HepG2 (cell line): ENCODE measurements at regions not wholly inside any gene's neighbourhood (a gene's known extent, or its start where the extent isn't known, plus 50 kb on each side); places are given as distances from the start of the nearest gene placed in this dataset.

Experiments used
- ARID5B ChIP-seq: IDR thresholded peaks from 2 replicates; pipeline ENCODE4 v1.4.0; 2020; ENCODE audit warnings: mild to moderate bottlenecking, missing genetic modification reagents
- ELF1 ChIP-seq: sonication (generic); formaldehyde crosslinking; IDR thresholded peaks from 2 replicates; pipeline ENCODE4 v1.4.0; 2020; ENCODE audit warnings: missing genetic modification reagents
- FOXA3 ChIP-seq: IDR thresholded peaks from 2 replicates; pipeline ENCODE4 v1.6.1; 2016; ENCODE audit warnings: missing genetic modification reagents, missing compliant biosample characterization
- FUBP1 ChIP-seq: sonication (generic); formaldehyde crosslinking; IDR thresholded peaks from 2 replicates; pipeline ENCODE4 v1.5.1; 2020; ENCODE audit warnings: missing genetic modification reagents, mild to moderate bottlenecking, borderline replicate concordance
- GABPA ChIP-seq, 2 experiments: IDR thresholded peaks; 2 replicates each; pipeline ENCODE4 v1.6.1; 2011 to 2016; ENCODE audit warnings: low read depth in 2 of 2, low read length in 1 of 2, missing biosample characterization in 1 of 2, missing genetic modification characterization in 1 of 2
- JUND ChIP-seq: sonication (generic); formaldehyde crosslinking; IDR thresholded peaks from 2 replicates; pipeline ENCODE4 v1.8.0; 2022; ENCODE audit warnings: mild to moderate bottlenecking, missing genetic modification reagents
- NR2F2 ChIP-seq: IDR thresholded peaks from 2 replicates; pipeline ENCODE4 v1.6.1; 2012; ENCODE audit warnings: low read depth, inconsistent platforms, borderline replicate concordance
- PLSCR1 ChIP-seq: sonication (generic); formaldehyde crosslinking; IDR thresholded peaks from 2 replicates; pipeline ENCODE4 v1.5.0; 2020; ENCODE audit warnings: missing genetic modification reagents, mild to moderate bottlenecking, borderline replicate concordance
- TAF15 ChIP-seq: fragments of 200-400 bp; formaldehyde crosslinking; IDR thresholded peaks from one replicate; pipeline ENCODE4 v1.6.1; 2018; ENCODE audit warnings: mild to moderate bottlenecking, low read depth, low read length; ENCODE audit not compliant: poor library complexity, severe bottlenecking
- TBX3 ChIP-seq: fragments of 450-650 bp; IDR thresholded peaks from 2 replicates; pipeline ENCODE4 v1.6.1; 2017; ENCODE audit warnings: antibody characterized with exemption, mild to moderate bottlenecking, inconsistent platforms, borderline replicate concordance
- YEATS2 ChIP-seq: sonication (generic); formaldehyde crosslinking; IDR thresholded peaks from 2 replicates; pipeline ENCODE4 v1.4.0; 2020; ENCODE audit warnings: missing genetic modification reagents, borderline replicate concordance
- ZMAT5 ChIP-seq: sonication (generic); formaldehyde crosslinking; IDR thresholded peaks from 2 replicates; pipeline ENCODE4 v1.5.0; 2020; ENCODE audit warnings: mild to moderate bottlenecking, low read depth, missing genetic modification reagents, borderline replicate concordance
- ZNF329 ChIP-seq: sonication (generic); formaldehyde crosslinking; IDR thresholded peaks from 2 replicates; pipeline ENCODE4 v1.9.0; 2021; ENCODE audit warnings: low read depth, mild to moderate bottlenecking, missing genetic modification reagents
- ZNF503 ChIP-seq: sonication (generic); formaldehyde crosslinking; IDR thresholded peaks from 2 replicates; pipeline ENCODE4 v1.4.0; 2020; ENCODE audit warnings: missing genetic modification reagents
- ZNF510 ChIP-seq: sonication (generic); formaldehyde crosslinking; IDR thresholded peaks from 2 replicates; pipeline ENCODE4 v1.4.0; 2020; ENCODE audit warnings: low read depth, mild to moderate bottlenecking, missing genetic modification reagents

GRCh38 chr15:93321881-93322282 lies 232.9 kb upstream of the RGMA start (continued):
- TF ChIP-seq PLSCR1 (CRISPR knock-in tag), result no peak
- no peak; the same call in 1 of the 2 replicates for TF ChIP-seq YEATS2 (CRISPR knock-in tag)
- TF ChIP-seq ZNF503, result peak; percentile 21; the same call in 1 of the 2 replicates
- TF ChIP-seq ELF1, result no peak
- no peak for TF ChIP-seq ZNF510 (CRISPR knock-in tag)
- TF ChIP-seq JUND (CRISPR knock-in tag), result no peak
- no peak for TF ChIP-seq TAF15
- peak; percentile 69; the same call in 1 of the 2 replicates for TF ChIP-seq ARID5B
- TF ChIP-seq TBX3, result no peak
- TF ChIP-seq NR2F2, result no peak
- TF ChIP-seq ZNF329 (CRISPR knock-in tag), result no peak
- no peak for TF ChIP-seq GABPA (IDR thresholded peaks at IDR 0.05; ENCODE audit: low read depth, low read length)
- no peak for TF ChIP-seq GABPA (CRISPR knock-in tag; IDR thresholded peaks at IDR 0.05; ENCODE audit: low read depth)
- peak; percentile 79 for TF ChIP-seq FOXA3 (CRISPR knock-in tag)
- no peak for TF ChIP-seq ZMAT5 (CRISPR knock-in tag)
- TF ChIP-seq FUBP1, result no peak
